ENCODE measurements at regions not wholly inside any gene's neighbourhood (a gene's known extent, or its start where the extent isn't known, plus 50 kb on each side); places are given as distances from the start of the nearest gene placed in this dataset.

DNA sequence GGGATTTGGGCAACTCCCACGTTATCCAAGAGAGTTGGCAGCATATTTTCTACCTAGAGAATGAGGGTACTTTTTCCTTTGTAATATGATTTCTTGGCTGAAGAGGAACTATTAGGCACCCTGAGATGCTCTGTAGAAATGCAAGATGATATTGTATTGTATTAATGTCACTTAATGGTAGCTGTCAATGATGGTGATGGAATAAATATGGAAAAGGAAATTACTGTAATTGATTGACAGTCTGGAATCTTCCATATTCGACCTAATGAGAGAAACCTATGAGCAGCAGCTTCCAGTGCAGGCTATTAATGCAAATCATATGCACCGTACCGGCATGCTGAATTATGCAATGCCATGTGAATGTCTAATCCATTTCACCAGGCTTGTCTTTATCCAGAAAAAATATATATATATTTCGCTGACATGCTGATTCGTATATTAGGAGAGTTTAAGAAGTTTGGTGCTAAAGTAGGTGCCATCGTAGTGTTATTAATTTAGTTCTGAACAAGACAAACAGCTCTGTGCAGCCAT is 494.2 kb upstream of the JARID2 start:
- Histone ChIP-seq H3K4me3 (no peak overlapping the region), H3K27me3 (ENCODE audit: insufficient read depth) (no peaks in the 10 kb centered on the region), H3K36me3 (ENCODE audit: insufficient read depth) (no peaks in the 10 kb centered on the region), H3F3A (replicated peaks; ENCODE audit: low read depth) (no peaks in the 10 kb centered on the region; the same call in 1 of the 2 replicates), H3K27ac (ENCODE audit: low read depth) (no peak overlapping the region), H3K79me2 (replicated peaks; ENCODE audit: insufficient read depth) (no peaks in the 10 kb centered on the region), H4K20me1 (replicated peaks; ENCODE audit: insufficient read depth) (no peaks in the 10 kb centered on the region), H3K9me2 (ENCODE audit: insufficient read depth) (no peaks in the 10 kb centered on the region), H3K4me1 (ENCODE audit: insufficient read depth) (no peaks in the 10 kb centered on the region; the same call in 1 of the 2 replicates), H3K4me2 (no peak overlapping the region), H2AFZ (no peak overlapping the region)
- TF ChIP-seq NANOG (IDR thresholded peaks at IDR 0.05; ENCODE audit: borderline replicate concordance), result no peak
- TF ChIP-seq CREB1 (CRISPR knock-in tag; IDR thresholded peaks at IDR 0.05; ENCODE audit: low read depth), result no peak
- no peak for TF ChIP-seq STAT1 (IDR thresholded peaks at IDR 0.05; ENCODE audit: unreplicated experiment)
- TF ChIP-seq ZNF331 (CRISPR knock-in tag; IDR thresholded peaks at IDR 0.05; ENCODE audit: low read depth), result no peak
- TF ChIP-seq ZNF114 (CRISPR knock-in tag; IDR thresholded peaks at IDR 0.05), result no peak
- TF ChIP-seq, protein P1, sequence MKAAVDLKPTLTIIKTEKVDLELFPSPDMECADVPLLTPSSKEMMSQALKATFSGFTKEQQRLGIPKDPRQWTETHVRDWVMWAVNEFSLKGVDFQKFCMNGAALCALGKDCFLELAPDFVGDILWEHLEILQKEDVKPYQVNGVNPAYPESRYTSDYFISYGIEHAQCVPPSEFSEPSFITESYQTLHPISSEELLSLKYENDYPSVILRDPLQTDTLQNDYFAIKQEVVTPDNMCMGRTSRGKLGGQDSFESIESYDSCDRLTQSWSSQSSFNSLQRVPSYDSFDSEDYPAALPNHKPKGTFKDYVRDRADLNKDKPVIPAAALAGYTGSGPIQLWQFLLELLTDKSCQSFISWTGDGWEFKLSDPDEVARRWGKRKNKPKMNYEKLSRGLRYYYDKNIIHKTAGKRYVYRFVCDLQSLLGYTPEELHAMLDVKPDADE (IDR thresholded peaks at IDR 0.05), result no peak
- no peak for TF ChIP-seq JUNB (IDR thresholded peaks at IDR 0.05; ENCODE audit: unreplicated experiment)
- TF ChIP-seq, protein P2, sequence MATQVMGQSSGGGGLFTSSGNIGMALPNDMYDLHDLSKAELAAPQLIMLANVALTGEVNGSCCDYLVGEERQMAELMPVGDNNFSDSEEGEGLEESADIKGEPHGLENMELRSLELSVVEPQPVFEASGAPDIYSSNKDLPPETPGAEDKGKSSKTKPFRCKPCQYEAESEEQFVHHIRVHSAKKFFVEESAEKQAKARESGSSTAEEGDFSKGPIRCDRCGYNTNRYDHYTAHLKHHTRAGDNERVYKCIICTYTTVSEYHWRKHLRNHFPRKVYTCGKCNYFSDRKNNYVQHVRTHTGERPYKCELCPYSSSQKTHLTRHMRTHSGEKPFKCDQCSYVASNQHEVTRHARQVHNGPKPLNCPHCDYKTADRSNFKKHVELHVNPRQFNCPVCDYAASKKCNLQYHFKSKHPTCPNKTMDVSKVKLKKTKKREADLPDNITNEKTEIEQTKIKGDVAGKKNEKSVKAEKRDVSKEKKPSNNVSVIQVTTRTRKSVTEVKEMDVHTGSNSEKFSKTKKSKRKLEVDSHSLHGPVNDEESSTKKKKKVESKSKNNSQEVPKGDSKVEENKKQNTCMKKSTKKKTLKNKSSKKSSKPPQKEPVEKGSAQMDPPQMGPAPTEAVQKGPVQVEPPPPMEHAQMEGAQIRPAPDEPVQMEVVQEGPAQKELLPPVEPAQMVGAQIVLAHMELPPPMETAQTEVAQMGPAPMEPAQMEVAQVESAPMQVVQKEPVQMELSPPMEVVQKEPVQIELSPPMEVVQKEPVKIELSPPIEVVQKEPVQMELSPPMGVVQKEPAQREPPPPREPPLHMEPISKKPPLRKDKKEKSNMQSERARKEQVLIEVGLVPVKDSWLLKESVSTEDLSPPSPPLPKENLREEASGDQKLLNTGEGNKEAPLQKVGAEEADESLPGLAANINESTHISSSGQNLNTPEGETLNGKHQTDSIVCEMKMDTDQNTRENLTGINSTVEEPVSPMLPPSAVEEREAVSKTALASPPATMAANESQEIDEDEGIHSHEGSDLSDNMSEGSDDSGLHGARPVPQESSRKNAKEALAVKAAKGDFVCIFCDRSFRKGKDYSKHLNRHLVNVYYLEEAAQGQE (IDR thresholded peaks at IDR 0.05; ENCODE audit: unreplicated experiment), result no peak
- TF ChIP-seq, protein P3, sequence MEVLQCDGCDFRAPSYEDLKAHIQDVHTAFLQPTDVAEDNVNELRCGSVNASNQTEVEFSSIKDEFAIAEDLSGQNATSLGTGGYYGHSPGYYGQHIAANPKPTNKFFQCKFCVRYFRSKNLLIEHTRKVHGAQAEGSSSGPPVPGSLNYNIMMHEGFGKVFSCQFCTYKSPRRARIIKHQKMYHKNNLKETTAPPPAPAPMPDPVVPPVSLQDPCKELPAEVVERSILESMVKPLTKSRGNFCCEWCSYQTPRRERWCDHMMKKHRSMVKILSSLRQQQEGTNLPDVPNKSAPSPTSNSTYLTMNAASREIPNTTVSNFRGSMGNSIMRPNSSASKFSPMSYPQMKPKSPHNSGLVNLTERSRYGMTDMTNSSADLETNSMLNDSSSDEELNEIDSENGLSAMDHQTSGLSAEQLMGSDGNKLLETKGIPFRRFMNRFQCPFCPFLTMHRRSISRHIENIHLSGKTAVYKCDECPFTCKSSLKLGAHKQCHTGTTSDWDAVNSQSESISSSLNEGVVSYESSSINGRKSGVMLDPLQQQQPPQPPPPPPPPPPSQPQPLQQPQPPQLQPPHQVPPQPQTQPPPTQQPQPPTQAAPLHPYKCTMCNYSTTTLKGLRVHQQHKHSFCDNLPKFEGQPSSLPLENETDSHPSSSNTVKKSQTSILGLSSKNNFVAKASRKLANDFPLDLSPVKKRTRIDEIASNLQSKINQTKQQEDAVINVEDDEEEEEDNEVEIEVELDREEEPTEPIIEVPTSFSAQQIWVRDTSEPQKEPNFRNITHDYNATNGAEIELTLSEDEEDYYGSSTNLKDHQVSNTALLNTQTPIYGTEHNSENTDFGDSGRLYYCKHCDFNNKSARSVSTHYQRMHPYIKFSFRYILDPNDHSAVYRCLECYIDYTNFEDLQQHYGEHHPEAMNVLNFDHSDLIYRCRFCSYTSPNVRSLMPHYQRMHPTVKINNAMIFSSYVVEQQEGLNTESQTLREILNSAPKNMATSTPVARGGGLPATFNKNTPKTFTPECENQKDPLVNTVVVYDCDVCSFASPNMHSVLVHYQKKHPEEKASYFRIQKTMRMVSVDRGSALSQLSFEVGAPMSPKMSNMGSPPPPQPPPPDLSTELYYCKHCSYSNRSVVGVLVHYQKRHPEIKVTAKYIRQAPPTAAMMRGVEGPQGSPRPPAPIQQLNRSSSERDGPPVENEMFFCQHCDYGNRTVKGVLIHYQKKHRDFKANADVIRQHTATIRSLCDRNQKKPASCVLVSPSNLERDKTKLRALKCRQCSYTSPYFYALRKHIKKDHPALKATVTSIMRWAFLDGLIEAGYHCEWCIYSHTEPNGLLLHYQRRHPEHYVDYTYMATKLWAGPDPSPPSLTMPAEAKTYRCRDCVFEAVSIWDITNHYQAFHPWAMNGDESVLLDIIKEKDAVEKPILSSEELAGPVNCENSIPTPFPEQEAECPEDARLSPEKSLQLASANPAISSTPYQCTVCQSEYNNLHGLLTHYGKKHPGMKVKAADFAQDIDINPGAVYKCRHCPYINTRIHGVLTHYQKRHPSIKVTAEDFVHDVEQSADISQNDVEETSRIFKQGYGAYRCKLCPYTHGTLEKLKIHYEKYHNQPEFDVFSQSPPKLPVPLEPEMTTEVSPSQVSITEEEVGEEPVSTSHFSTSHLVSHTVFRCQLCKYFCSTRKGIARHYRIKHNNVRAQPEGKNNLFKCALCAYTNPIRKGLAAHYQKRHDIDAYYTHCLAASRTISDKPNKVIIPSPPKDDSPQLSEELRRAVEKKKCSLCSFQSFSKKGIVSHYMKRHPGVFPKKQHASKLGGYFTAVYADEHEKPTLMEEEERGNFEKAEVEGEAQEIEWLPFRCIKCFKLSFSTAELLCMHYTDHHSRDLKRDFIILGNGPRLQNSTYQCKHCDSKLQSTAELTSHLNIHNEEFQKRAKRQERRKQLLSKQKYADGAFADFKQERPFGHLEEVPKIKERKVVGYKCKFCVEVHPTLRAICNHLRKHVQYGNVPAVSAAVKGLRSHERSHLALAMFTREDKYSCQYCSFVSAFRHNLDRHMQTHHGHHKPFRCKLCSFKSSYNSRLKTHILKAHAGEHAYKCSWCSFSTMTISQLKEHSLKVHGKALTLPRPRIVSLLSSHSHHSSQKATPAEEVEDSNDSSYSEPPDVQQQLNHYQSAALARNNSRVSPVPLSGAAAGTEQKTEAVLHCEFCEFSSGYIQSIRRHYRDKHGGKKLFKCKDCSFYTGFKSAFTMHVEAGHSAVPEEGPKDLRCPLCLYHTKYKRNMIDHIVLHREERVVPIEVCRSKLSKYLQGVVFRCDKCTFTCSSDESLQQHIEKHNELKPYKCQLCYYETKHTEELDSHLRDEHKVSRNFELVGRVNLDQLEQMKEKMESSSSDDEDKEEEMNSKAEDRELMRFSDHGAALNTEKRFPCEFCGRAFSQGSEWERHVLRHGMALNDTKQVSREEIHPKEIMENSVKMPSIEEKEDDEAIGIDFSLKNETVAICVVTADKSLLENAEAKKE (CRISPR knock-in tag; IDR thresholded peaks at IDR 0.05), result no peak
- no peak for TF ChIP-seq POLR2AphosphoS5 (IDR thresholded peaks at IDR 0.05; ENCODE audit: low read depth)
- no peak for TF ChIP-seq EZH2 (IDR thresholded peaks at IDR 0.05; ENCODE audit: low read depth, unreplicated experiment)
- TF ChIP-seq, protein P4, sequence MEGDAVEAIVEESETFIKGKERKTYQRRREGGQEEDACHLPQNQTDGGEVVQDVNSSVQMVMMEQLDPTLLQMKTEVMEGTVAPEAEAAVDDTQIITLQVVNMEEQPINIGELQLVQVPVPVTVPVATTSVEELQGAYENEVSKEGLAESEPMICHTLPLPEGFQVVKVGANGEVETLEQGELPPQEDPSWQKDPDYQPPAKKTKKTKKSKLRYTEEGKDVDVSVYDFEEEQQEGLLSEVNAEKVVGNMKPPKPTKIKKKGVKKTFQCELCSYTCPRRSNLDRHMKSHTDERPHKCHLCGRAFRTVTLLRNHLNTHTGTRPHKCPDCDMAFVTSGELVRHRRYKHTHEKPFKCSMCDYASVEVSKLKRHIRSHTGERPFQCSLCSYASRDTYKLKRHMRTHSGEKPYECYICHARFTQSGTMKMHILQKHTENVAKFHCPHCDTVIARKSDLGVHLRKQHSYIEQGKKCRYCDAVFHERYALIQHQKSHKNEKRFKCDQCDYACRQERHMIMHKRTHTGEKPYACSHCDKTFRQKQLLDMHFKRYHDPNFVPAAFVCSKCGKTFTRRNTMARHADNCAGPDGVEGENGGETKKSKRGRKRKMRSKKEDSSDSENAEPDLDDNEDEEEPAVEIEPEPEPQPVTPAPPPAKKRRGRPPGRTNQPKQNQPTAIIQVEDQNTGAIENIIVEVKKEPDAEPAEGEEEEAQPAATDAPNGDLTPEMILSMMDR (conservative IDR thresholded peaks at IDR 0.05; ENCODE audit: low read depth in 2 of 2), result no peak
- TF ChIP-seq EZH2phosphoT487 (IDR thresholded peaks at IDR 0.05; ENCODE audit: unreplicated experiment), result no peak
- Mint-ChIP-seq H3K4me1 (no peaks in the 10 kb centered on the region; the same call in 2 of the 3 replicates), H3K27me3 (ENCODE audit: insufficient read depth, low read depth, poor library complexity) (no peaks in the 10 kb centered on the region), H3K9me3 (no peaks in the 10 kb centered on the region; the same call in 2 of the 3 replicates), H3K4me3 (no peak overlapping the region), H3K27ac (no peak overlapping the region), H3K36me3 (ENCODE audit: low read depth) (no peaks in the 10 kb centered on the region; the same call in 2 of the 3 replicates)
- DNase-seq (ENCODE audit: low spot score) (no peak), ATAC-seq (no peak)
